GM23338 (cell line): ENCODE measurements at regions not wholly inside any gene's neighbourhood (a gene's known extent, or its start where the extent isn't known, plus 50 kb on each side); places are given as distances from the start of the nearest gene placed in this dataset.

Experiments
- ATAC-seq: fragments of 200-7000 bp; cut with Tn5 transposase; 3 replicates; pipeline ENCODE4 v1.9.1; 2020
- DNase-seq: peaks from one replicate; pipeline ENCODE4 v3.0.0-alpha.2; 2015; ENCODE audit warnings: low spot score
- H2AFZ ChIP-seq: fragments of 200-600 bp; sonication (generic); 2 replicates; pipeline ENCODE4 v1.8.0; 2016; ENCODE audit warnings: antibody characterized with exemption, mild to moderate bottlenecking, moderate library complexity
- H3F3A ChIP-seq: fragments of 200-600 bp; sonication (generic); replicated peaks from 2 replicates; pipeline ENCODE4 v1.8.0; 2017; ENCODE audit warnings: antibody characterized with exemption, mixed run types, low read depth
- H3K27ac ChIP-seq: fragments of 200-600 bp; sonication (generic); 2 replicates; pipeline ENCODE4 v1.6.1; 2016; ENCODE audit warnings: low read depth
- H3K27me3 ChIP-seq: fragments of 200-600 bp; sonication (generic); 2 replicates; pipeline ENCODE4 v1.8.0; 2016; ENCODE audit warnings: mild to moderate bottlenecking, mixed run types, moderate library complexity; ENCODE audit not compliant: insufficient read depth
- H3K36me3 ChIP-seq: fragments of 200-600 bp; sonication (generic); 2 replicates; pipeline ENCODE4 v1.8.0; 2016; ENCODE audit warnings: mild to moderate bottlenecking; ENCODE audit not compliant: insufficient read depth
- H3K4me1 ChIP-seq: fragments of 200-600 bp; sonication (generic); 2 replicates; pipeline ENCODE4 v1.8.0; 2016; ENCODE audit warnings: mild to moderate bottlenecking, moderate library complexity; ENCODE audit not compliant: insufficient read depth
- H3K4me2 ChIP-seq: fragments of 200-600 bp; sonication (generic); 2 replicates; pipeline ENCODE4 v1.7.1; 2017; ENCODE audit warnings: mixed run types
- H3K4me3 ChIP-seq: fragments of 200-600 bp; sonication (generic); 2 replicates; pipeline ENCODE4 v1.6.1; 2016; ENCODE audit warnings: mixed run types
- H3K79me2 ChIP-seq: fragments of 200-600 bp; sonication (generic); replicated peaks from 2 replicates; pipeline ENCODE4 v1.8.0; 2017; ENCODE audit warnings: mild to moderate bottlenecking; ENCODE audit not compliant: insufficient read depth
- H3K9me2 ChIP-seq: fragments of 200-600 bp; sonication (generic); 2 replicates; pipeline ENCODE4 v1.8.0; 2017; ENCODE audit not compliant: insufficient read depth
- H4K20me1 ChIP-seq: fragments of 200-600 bp; sonication (generic); replicated peaks from 2 replicates; pipeline ENCODE4 v1.8.0; 2017; ENCODE audit warnings: mild to moderate bottlenecking; ENCODE audit not compliant: insufficient read depth
- H3K27ac Mint-ChIP-seq: 2 replicates; pipeline ENCODE4 v1.8.0; 2020; ENCODE audit warnings: inconsistent platforms, mild to moderate bottlenecking, moderate library complexity, mixed read lengths
- H3K27me3 Mint-ChIP-seq: 3 replicates; pipeline ENCODE4 v1.8.0; 2022; ENCODE audit warnings: low read depth, mild to moderate bottlenecking, moderate library complexity, mixed read lengths, inconsistent platforms; ENCODE audit not compliant: insufficient read depth, poor library complexity
- H3K36me3 Mint-ChIP-seq: 3 replicates; pipeline ENCODE4 v1.8.0; 2021; ENCODE audit warnings: low read depth, mild to moderate bottlenecking, inconsistent platforms, moderate library complexity, mixed read lengths
- H3K4me1 Mint-ChIP-seq: 3 replicates; pipeline ENCODE4 v1.8.0; 2020; ENCODE audit warnings: mild to moderate bottlenecking, inconsistent platforms, mixed read lengths
- H3K4me3 Mint-ChIP-seq: 3 replicates; pipeline ENCODE4 v1.8.0; 2021; ENCODE audit warnings: moderate library complexity, mild to moderate bottlenecking, inconsistent platforms, mixed read lengths
- H3K9me3 Mint-ChIP-seq: 3 replicates; pipeline ENCODE4 v1.8.0; 2020; ENCODE audit warnings: moderate library complexity, mild to moderate bottlenecking, inconsistent platforms, mixed read lengths
- CREB1 ChIP-seq: fragments of 250-450 bp; sonication (Bioruptor Pico); IDR thresholded peaks from 2 replicates; pipeline ENCODE4 v1.5.0; 2020; ENCODE audit warnings: low read depth, mild to moderate bottlenecking, moderate library complexity
- CTCF ChIP-seq, 2 experiments: fragments of 200-600 bp in 1 of 2; sonication (generic) in 1 of 2; conservative IDR thresholded peaks; 2 replicates each; pipeline versions ENCODE4 v1.5.1 to v1.6.1; 2016 to 2017; ENCODE audit warnings: antibody characterized with exemption in 2 of 2, low read depth in 2 of 2, mild to moderate bottlenecking in 2 of 2, moderate library complexity in 1 of 2
- ETS1 ChIP-seq: IDR thresholded peaks from 2 replicates; pipeline ENCODE4 v1.6.1; 2016; ENCODE audit warnings: antibody characterized with exemption
- EZH2 ChIP-seq: fragments of 200-600 bp; sonication (generic); IDR thresholded peaks from one replicate; pipeline ENCODE4 v1.8.0; 2017; ENCODE audit warnings: antibody characterized with exemption, mild to moderate bottlenecking, low read depth; ENCODE audit not compliant: unreplicated experiment
- EZH2phosphoT487 ChIP-seq: fragments of 200-600 bp; sonication (generic); IDR thresholded peaks from one replicate; pipeline ENCODE4 v1.8.1; 2018; ENCODE audit warnings: antibody characterized with exemption; ENCODE audit not compliant: unreplicated experiment
- JUNB ChIP-seq: IDR thresholded peaks from one replicate; pipeline ENCODE4 v1.6.1; 2016; ENCODE audit warnings: antibody characterized with exemption; ENCODE audit not compliant: unreplicated experiment
- NANOG ChIP-seq: IDR thresholded peaks from 2 replicates; pipeline ENCODE4 v1.6.1; 2016; ENCODE audit warnings: antibody characterized with exemption, borderline replicate concordance
- POLR2AphosphoS5 ChIP-seq: IDR thresholded peaks from 2 replicates; pipeline ENCODE4 v1.6.1; 2016; ENCODE audit warnings: antibody characterized with exemption, low read depth
- REST ChIP-seq: IDR thresholded peaks from one replicate; pipeline ENCODE4 v1.6.1; 2018; ENCODE audit warnings: antibody characterized with exemption; ENCODE audit not compliant: unreplicated experiment
- STAT1 ChIP-seq: IDR thresholded peaks from one replicate; pipeline ENCODE4 v1.6.1; 2016; ENCODE audit warnings: antibody characterized with exemption; ENCODE audit not compliant: unreplicated experiment
- ZNF114 ChIP-seq: fragments of 250-450 bp; sonication (Bioruptor Pico); IDR thresholded peaks from 2 replicates; pipeline ENCODE4 v1.5.0; 2020; ENCODE audit warnings: mild to moderate bottlenecking, moderate library complexity
- ZNF331 ChIP-seq: fragments of 250-450 bp; sonication (Bioruptor Pico); IDR thresholded peaks from 2 replicates; pipeline ENCODE4 v1.5.0; 2020; ENCODE audit warnings: low read depth, mild to moderate bottlenecking, moderate library complexity
- ZNF462 ChIP-seq: fragments of 250-450 bp; sonication (Bioruptor Pico); IDR thresholded peaks from 2 replicates; pipeline ENCODE4 v1.5.0; 2020; ENCODE audit warnings: mild to moderate bottlenecking, moderate library complexity

GRCh38 chr4:125229596-125230058 is 85.1 kb upstream of the FAT4 start:
- Mint-ChIP-seq H3K9me3 (peaks cover 5% of the 10 kb centered on the region), H3K4me3 (no peak overlapping the region), H3K27me3 (no peaks in the 10 kb centered on the region), H3K36me3 (peaks cover 6% of the 10 kb centered on the region; the same call in 2 of the 3 replicates), H3K27ac (no peak overlapping the region), H3K4me1 (peaks cover 8% of the 10 kb centered on the region)
- Histone ChIP-seq H3K27me3 (no peaks in the 10 kb centered on the region), H3K79me2 (no peaks in the 10 kb centered on the region), H3K36me3 (no peaks in the 10 kb centered on the region), H3K9me2 (0 out of 2 replicates have a peak, but pooled peaks cover 3% of the 10 kb centered on the region), H4K20me1 (no peaks in the 10 kb centered on the region), H2AFZ (no peak overlapping the region), H3K4me2 (no peak overlapping the region), H3K27ac (no peak overlapping the region), H3F3A (no peaks in the 10 kb centered on the region), H3K4me1 (no peaks in the 10 kb centered on the region), H3K4me3 (no peak overlapping the region)
- ATAC-seq (no peak), DNase-seq (no peak)
- TF ChIP-seq ZNF462 (CRISPR knock-in tag) (no peak), REST (no peak), CTCF (conservative IDR thresholded peaks at IDR 0.05; ENCODE audit: low read depth in 2 of 2) (no peak), ZNF331 (CRISPR knock-in tag) (no peak), CREB1 (CRISPR knock-in tag) (no peak), STAT1 (no peak), EZH2 (no peak), ETS1 (no peak), ZNF114 (no peak), POLR2AphosphoS5 (no peak), EZH2phosphoT487 (no peak), JUNB (no peak), NANOG (no peak)
